ENCODE measurements at regions not wholly inside any gene's neighbourhood (a gene's known extent, or its start where the extent isn't known, plus 50 kb on each side); places are given as distances from the start of the nearest gene placed in this dataset.
"Not testable (repeated sequence)": the region's sequence is repeated elsewhere in the genome, so short reads cannot be mapped to it uniquely, and the experiment has no call there.

DNA sequence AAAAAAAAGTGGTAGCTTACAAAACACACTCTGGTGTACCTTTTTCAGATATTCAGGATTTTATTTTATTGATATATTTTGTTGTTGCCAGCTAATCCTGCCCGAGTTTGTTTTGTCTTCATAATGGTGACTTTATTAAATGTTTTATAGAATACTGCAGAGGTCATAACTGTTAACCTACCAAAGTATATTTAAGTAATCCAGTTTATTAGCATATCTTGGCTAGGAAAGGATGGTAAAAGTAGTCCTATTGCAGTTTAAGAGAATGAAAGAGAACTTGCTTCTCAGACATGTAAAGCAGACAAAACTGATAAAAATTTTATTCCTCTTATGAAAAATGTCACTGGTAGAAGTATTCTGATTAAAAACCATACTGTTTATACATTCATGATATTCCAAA, 59.2 kb upstream of the IGSF10 start:
- Histone ChIP-seq H3K9ac (no peak overlapping the region), H4K20me1 (ENCODE audit: insufficient read depth) (no peaks in the 10 kb centered on the region), H3K4me1 (ENCODE audit: low read depth, poor library complexity, severe bottlenecking) (no peaks in the 10 kb centered on the region), H2AFZ (ENCODE audit: low read depth) (no peak overlapping the region), H3K27me3 (ENCODE audit: insufficient read depth, low read depth) (no peaks in the 10 kb centered on the region), H3K79me2 (ENCODE audit: insufficient read depth, low read depth) (no peaks in the 10 kb centered on the region), H3K36me3 (ENCODE audit: insufficient read depth) (no peaks in the 10 kb centered on the region), H3K4me2 (no peak overlapping the region), H3K4me3 (IDR thresholded peaks at IDR 0.05; ENCODE audit: insufficient read depth, low read depth, low read length) (no peak overlapping the region), H3K27ac (no peak overlapping the region)
- TF ChIP-seq, protein P1, sequence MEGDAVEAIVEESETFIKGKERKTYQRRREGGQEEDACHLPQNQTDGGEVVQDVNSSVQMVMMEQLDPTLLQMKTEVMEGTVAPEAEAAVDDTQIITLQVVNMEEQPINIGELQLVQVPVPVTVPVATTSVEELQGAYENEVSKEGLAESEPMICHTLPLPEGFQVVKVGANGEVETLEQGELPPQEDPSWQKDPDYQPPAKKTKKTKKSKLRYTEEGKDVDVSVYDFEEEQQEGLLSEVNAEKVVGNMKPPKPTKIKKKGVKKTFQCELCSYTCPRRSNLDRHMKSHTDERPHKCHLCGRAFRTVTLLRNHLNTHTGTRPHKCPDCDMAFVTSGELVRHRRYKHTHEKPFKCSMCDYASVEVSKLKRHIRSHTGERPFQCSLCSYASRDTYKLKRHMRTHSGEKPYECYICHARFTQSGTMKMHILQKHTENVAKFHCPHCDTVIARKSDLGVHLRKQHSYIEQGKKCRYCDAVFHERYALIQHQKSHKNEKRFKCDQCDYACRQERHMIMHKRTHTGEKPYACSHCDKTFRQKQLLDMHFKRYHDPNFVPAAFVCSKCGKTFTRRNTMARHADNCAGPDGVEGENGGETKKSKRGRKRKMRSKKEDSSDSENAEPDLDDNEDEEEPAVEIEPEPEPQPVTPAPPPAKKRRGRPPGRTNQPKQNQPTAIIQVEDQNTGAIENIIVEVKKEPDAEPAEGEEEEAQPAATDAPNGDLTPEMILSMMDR (conservative IDR thresholded peaks at IDR 0.05; ENCODE audit: low read depth, low read length), result no peak

DNA sequence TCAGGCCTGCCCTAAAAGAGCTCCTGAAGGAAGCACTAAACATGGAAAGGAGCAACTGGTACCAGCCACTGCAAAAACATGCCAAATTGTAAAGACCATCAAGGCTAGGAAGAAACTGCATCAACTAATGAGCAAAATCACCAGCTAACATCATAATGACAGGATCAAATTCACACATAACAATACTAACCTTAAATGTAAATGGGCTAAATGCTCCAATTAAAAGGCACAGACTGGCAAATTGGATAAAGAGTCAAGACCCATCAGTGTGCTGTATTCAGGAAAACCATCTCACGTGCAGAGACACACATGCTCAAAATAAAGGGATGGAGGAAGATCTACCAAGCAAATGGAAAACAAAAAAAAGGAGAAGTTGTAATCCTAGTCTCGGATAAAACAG, 50.6 kb upstream of the IGSF10 start:
- not testable (repeated sequence) for H4K20me1 ChIP-seq (ENCODE audit: insufficient read depth); H2AFZ ChIP-seq (ENCODE audit: low read depth); H3K9ac ChIP-seq; H3K36me3 ChIP-seq (ENCODE audit: insufficient read depth); H3K4me3 ChIP-seq (IDR thresholded peaks at IDR 0.05; ENCODE audit: insufficient read depth, low read depth, low read length); H3K4me1 ChIP-seq (ENCODE audit: low read depth, poor library complexity, severe bottlenecking); H3K4me2 ChIP-seq; H3K27ac ChIP-seq; H3K79me2 ChIP-seq (ENCODE audit: insufficient read depth, low read depth); H3K27me3 ChIP-seq (ENCODE audit: insufficient read depth, low read depth)

Measured in KMS-11 (cell line).